Hepatocyte (in vitro differentiated cells): ENCODE measurements at regions not wholly inside any gene's neighbourhood (a gene's known extent, or its start where the extent isn't known, plus 50 kb on each side); places are given as distances from the start of the nearest gene placed in this dataset.

ENCODE experiments used
- CTCF ChIP-seq: fragments of 200-600 bp; sonication (generic); IDR thresholded peaks from 2 replicates; pipeline ENCODE4 v1.5.1; 2016; ENCODE audit warnings: antibody characterized with exemption, mild to moderate bottlenecking; ENCODE audit not compliant: poor library complexity
- EZH2 ChIP-seq: fragments of 200-600 bp; sonication (generic); IDR thresholded peaks from 2 replicates; pipeline ENCODE4 v1.6.1; 2016; ENCODE audit warnings: antibody characterized with exemption, mild to moderate bottlenecking, borderline replicate concordance
- EZH2phosphoT487 ChIP-seq: fragments of 200-600 bp; sonication (generic); IDR thresholded peaks from one replicate; pipeline ENCODE4 v1.6.1; 2018; ENCODE audit warnings: antibody characterized with exemption, mild to moderate bottlenecking, low read depth, moderate library complexity; ENCODE audit not compliant: unreplicated experiment, severe bottlenecking

- TF ChIP-seq CTCF (no peak), EZH2 (no peak), EZH2phosphoT487 (no peak)
Measured at GRCh38 chr3:82178291-82178690, 416.8 kb upstream of the GBE1 start.
